WTC11 (cell line): ENCODE measurements at regions not wholly inside any gene's neighbourhood (a gene's known extent, or its start where the extent isn't known, plus 50 kb on each side); places are given as distances from the start of the nearest gene placed in this dataset.

ENCODE experiments used
- ATAC-seq: fragments of 200-7000 bp; cut with Tn5 transposase; 2 replicates; pipeline ENCODE4 v1.10.0; 2021; ENCODE audit warnings: mild to moderate bottlenecking, moderate library complexity
- CTCF ChIA-PET: fragments of 300-600 bp; sonication (Branson Sonifier 250); formaldehyde crosslinking; loops from one replicate; lab custom pipeline; 2021; ENCODE audit warnings: antibody characterized with exemption; lab: Charles Lee
- POLR2A ChIA-PET: fragments of 350-600 bp; sonication (Branson Sonifier 250); formaldehyde crosslinking; loops from one replicate; lab custom pipeline; 2021; ENCODE audit warnings: antibody characterized with exemption; lab: Charles Lee
- DNase-seq: peaks from one replicate; pipeline ENCODE4 v3.0.0; 2021; ENCODE audit warnings: low spot score
- H3K27ac Mint-ChIP-seq: 2 replicates; pipeline ENCODE4 v1.8.0; 2021; ENCODE audit warnings: mixed read lengths
- H3K27me3 Mint-ChIP-seq: 2 replicates; pipeline ENCODE4 v1.8.0; 2021; ENCODE audit warnings: low read depth, mild to moderate bottlenecking, moderate library complexity, mixed read lengths
- H3K36me3 Mint-ChIP-seq: 2 replicates; pipeline ENCODE4 v1.8.0; 2021; ENCODE audit warnings: mixed read lengths
- H3K4me1 Mint-ChIP-seq: 2 replicates; pipeline ENCODE4 v1.8.0; 2022; ENCODE audit warnings: mixed read lengths
- H3K4me3 Mint-ChIP-seq: 2 replicates; pipeline ENCODE4 v1.8.0; 2021; ENCODE audit warnings: mild to moderate bottlenecking, moderate library complexity, mixed read lengths
- H3K9me3 Mint-ChIP-seq: 2 replicates; pipeline ENCODE4 v1.8.0; 2021; ENCODE audit warnings: mixed read lengths
- ARID4B ChIP-seq: sonication (generic); formaldehyde crosslinking; IDR thresholded peaks from 2 replicates; pipeline ENCODE4 v1.8.0; 2023; ENCODE audit warnings: missing genetic modification reagents, mild to moderate bottlenecking, borderline replicate concordance
- CDX4 ChIP-seq: fragments of 250-450 bp; sonication (Bioruptor Pico); IDR thresholded peaks from 2 replicates; pipeline ENCODE4 v1.9.0; 2021; ENCODE audit warnings: moderate library complexity, mild to moderate bottlenecking, inconsistent platforms, borderline replicate concordance
- CREB1 ChIP-seq: sonication (generic); formaldehyde crosslinking; IDR thresholded peaks from 2 replicates; pipeline ENCODE4 v1.8.0; 2023; ENCODE audit warnings: mild to moderate bottlenecking, missing genetic modification reagents
- E2F1 ChIP-seq: sonication (generic); formaldehyde crosslinking; IDR thresholded peaks from 2 replicates; pipeline ENCODE4 v1.8.0; 2022; ENCODE audit warnings: mild to moderate bottlenecking, missing genetic modification reagents
- E2F5 ChIP-seq: sonication (generic); formaldehyde crosslinking; IDR thresholded peaks from 2 replicates; pipeline ENCODE4 v1.8.1; 2022; ENCODE audit warnings: mild to moderate bottlenecking, moderate library complexity, missing genetic modification reagents
- ELF4 ChIP-seq: sonication (generic); formaldehyde crosslinking; IDR thresholded peaks from 2 replicates; pipeline ENCODE4 v1.8.1; 2022; ENCODE audit warnings: low read depth, mild to moderate bottlenecking, moderate library complexity, missing genetic modification reagents
- FOXJ3 ChIP-seq: sonication (generic); formaldehyde crosslinking; IDR thresholded peaks from 2 replicates; pipeline ENCODE4 v1.9.0; 2021; ENCODE audit warnings: missing genetic modification reagents, mild to moderate bottlenecking, borderline replicate concordance
- FOXK1 ChIP-seq: sonication (generic); formaldehyde crosslinking; IDR thresholded peaks from 2 replicates; pipeline ENCODE4 v1.8.0; 2022; ENCODE audit warnings: mild to moderate bottlenecking, moderate library complexity, missing genetic modification reagents
- FOXP4 ChIP-seq: sonication (generic); formaldehyde crosslinking; IDR thresholded peaks from 2 replicates; pipeline ENCODE4 v1.8.0; 2022; ENCODE audit warnings: mild to moderate bottlenecking, missing genetic modification reagents
- HMGA2 ChIP-seq: fragments of 250-450 bp; sonication (Bioruptor Pico); IDR thresholded peaks from 2 replicates; pipeline ENCODE4 v1.4.0; 2021; ENCODE audit warnings: mild to moderate bottlenecking, moderate library complexity
- JUN ChIP-seq: sonication (generic); formaldehyde crosslinking; IDR thresholded peaks from 2 replicates; pipeline ENCODE4 v1.8.0; 2023; ENCODE audit warnings: mild to moderate bottlenecking, missing genetic modification reagents
- NFE2L1 ChIP-seq: sonication (generic); formaldehyde crosslinking; IDR thresholded peaks from 2 replicates; pipeline ENCODE4 v1.8.1; 2023; ENCODE audit warnings: missing genetic modification reagents
- PRDM15 ChIP-seq: sonication (generic); formaldehyde crosslinking; IDR thresholded peaks from 2 replicates; pipeline ENCODE4 v1.8.0; 2022; ENCODE audit warnings: missing genetic modification reagents
- SP1 ChIP-seq: sonication (generic); formaldehyde crosslinking; conservative IDR thresholded peaks from 2 replicates; pipeline ENCODE4 v1.8.1; 2022; ENCODE audit warnings: missing genetic modification reagents
- TP53 ChIP-seq: sonication (generic); formaldehyde crosslinking; IDR thresholded peaks from 2 replicates; pipeline ENCODE4 v1.8.1; 2023; ENCODE audit warnings: mild to moderate bottlenecking, missing genetic modification reagents
- ZSCAN18 ChIP-seq: fragments of 250-450 bp; sonication (Bioruptor Pico); IDR thresholded peaks from 2 replicates; pipeline ENCODE4 v2.1.2; 2022; ENCODE audit warnings: mild to moderate bottlenecking, moderate library complexity
- TF ChIP-seq, protein P1 (sequence below): fragments of 250-450 bp; sonication (Bioruptor Pico); IDR thresholded peaks from 2 replicates; pipeline ENCODE4 v1.8.0; 2021; ENCODE audit warnings: mild to moderate bottlenecking
- TF ChIP-seq, protein P2 (sequence below): sonication (generic); formaldehyde crosslinking; IDR thresholded peaks from 2 replicates; pipeline ENCODE4 v1.8.0; 2022; ENCODE audit warnings: mild to moderate bottlenecking, missing genetic modification reagents

DNA sequence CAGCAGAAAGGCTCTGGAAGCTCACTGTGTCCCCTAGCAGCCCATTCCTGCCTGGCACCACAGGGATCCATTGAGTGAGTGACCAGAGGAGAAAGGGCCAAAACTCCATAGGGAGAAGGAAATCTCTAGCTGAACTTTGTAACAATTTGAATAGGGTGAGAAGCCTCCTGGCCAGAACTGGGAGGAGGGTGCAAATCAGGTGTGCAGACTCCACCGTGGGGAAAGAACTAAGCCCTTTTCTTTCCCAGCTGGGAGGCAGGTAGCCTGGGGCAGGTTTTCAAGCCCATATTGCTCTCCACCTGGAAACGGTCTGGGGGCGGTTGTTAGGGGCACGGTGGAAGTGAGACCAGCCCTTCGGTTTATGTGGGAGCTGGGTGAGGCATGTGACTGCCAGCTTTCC, 227.2 kb downstream of the SNCA start:
- no peak overlapping the region for H3K27ac Mint-ChIP-seq
- TF ChIP-seq, protein P1, sequence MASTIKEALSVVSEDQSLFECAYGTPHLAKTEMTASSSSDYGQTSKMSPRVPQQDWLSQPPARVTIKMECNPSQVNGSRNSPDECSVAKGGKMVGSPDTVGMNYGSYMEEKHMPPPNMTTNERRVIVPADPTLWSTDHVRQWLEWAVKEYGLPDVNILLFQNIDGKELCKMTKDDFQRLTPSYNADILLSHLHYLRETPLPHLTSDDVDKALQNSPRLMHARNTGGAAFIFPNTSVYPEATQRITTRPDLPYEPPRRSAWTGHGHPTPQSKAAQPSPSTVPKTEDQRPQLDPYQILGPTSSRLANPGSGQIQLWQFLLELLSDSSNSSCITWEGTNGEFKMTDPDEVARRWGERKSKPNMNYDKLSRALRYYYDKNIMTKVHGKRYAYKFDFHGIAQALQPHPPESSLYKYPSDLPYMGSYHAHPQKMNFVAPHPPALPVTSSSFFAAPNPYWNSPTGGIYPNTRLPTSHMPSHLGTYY (CRISPR knock-in tag), result no peak
- TF ChIP-seq FOXJ3 (CRISPR knock-in tag), result no peak
- no peak for TF ChIP-seq FOXP4 (CRISPR knock-in tag)
- TF ChIP-seq NFE2L1 (CRISPR knock-in tag), result no peak
- no peak for TF ChIP-seq E2F1
- no peak for TF ChIP-seq CREB1 (CRISPR knock-in tag)
- TF ChIP-seq CDX4, result no peak
- no peak for TF ChIP-seq ARID4B (CRISPR knock-in tag)
- no peaks in the 10 kb centered on the region for H3K36me3 Mint-ChIP-seq
- H3K27me3 Mint-ChIP-seq, result peaks cover 3% of the 10 kb centered on the region; the same call in 1 of the 2 replicates
- ChIA-PET POLR2A (no interaction called here), CTCF (interaction anchor here (1.0 to 2.2 kb wide), 3 partner anchors 31 to 259 kb away, joined by 3 to 7 read pairs (median 3); no protein-coding TSS in a partner anchor)
- H3K4me1 Mint-ChIP-seq, result peaks cover 8% of the 10 kb centered on the region
- DNase-seq (no peak), ATAC-seq (no peak)
- H3K9me3 Mint-ChIP-seq, result peaks cover 21% of the 10 kb centered on the region
- H3K4me3 Mint-ChIP-seq, result no peak overlapping the region

- no peaks in the 10 kb centered on the region for H3K36me3 Mint-ChIP-seq
- no peaks in the 10 kb centered on the region for H3K4me1 Mint-ChIP-seq
- peaks cover 3% of the 10 kb centered on the region; the same call in 1 of the 2 replicates for H3K27me3 Mint-ChIP-seq
- TF ChIP-seq HMGA2 (CRISPR knock-in tag) (no peak), JUN (no peak), FOXK1 (CRISPR knock-in tag) (no peak), TP53 (no peak), ZSCAN18 (CRISPR knock-in tag) (no peak), ELF4 (no peak), SP1 (no peak), PRDM15 (CRISPR knock-in tag) (no peak), E2F5 (CRISPR knock-in tag) (no peak)
- TF ChIP-seq, protein P2, sequence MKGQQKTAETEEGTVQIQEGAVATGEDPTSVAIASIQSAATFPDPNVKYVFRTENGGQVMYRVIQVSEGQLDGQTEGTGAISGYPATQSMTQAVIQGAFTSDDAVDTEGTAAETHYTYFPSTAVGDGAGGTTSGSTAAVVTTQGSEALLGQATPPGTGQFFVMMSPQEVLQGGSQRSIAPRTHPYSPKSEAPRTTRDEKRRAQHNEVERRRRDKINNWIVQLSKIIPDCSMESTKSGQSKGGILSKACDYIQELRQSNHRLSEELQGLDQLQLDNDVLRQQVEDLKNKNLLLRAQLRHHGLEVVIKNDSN (CRISPR knock-in tag), result no peak
Observed at GRCh38 chr4:89604951-89605350, 232.0 kb downstream of the SNCA start.

More at GRCh38 chr4:89604951-89605350, 232.0 kb downstream of the SNCA start:
- H3K4me3 Mint-ChIP-seq, result no peak overlapping the region
- no peak overlapping the region for H3K27ac Mint-ChIP-seq
- ATAC-seq (no peak), DNase-seq (no peak)
- CTCF ChIA-PET, result no interaction called here
- POLR2A ChIA-PET, result no interaction called here
- H3K9me3 Mint-ChIP-seq, result no peaks in the 10 kb centered on the region
